Naive thymus-derived CD8-positive, alpha-beta T cell (primary cell): ENCODE measurements at regions not wholly inside any gene's neighbourhood (a gene's known extent, or its start where the extent isn't known, plus 50 kb on each side); places are given as distances from the start of the nearest gene placed in this dataset.
A peak's percentile ranks its signal among the peaks of the same experiment; 100 is the strongest.
"Not testable (repeated sequence)": the region's sequence is repeated elsewhere in the genome, so short reads cannot be mapped to it uniquely, and the experiment has no call there.

ENCODE experiments used
- ATAC-seq, 2 donors: fragments of 150-1000 bp; cut with Tn5 transposase in 1 of 2; sonication (Bioruptor Pico), chemical (Tn5 transposase) in 1 of 2; 1 replicate in 1 of 2; 2 replicates in 1 of 2; pipeline ENCODE4 v1.10.0; 2021; ENCODE audit warnings: mild to moderate bottlenecking in 2 of 2, moderate library complexity in 2 of 2
- POLR2A ChIA-PET: fragments of 350-600 bp; sonication (Branson Sonifier 250); formaldehyde crosslinking; loops from one replicate; lab custom pipeline; 2021; ENCODE audit warnings: antibody characterized with exemption; lab: Charles Lee
- DNase-seq, 10 donors: peaks; one replicate each; pipeline versions ENCODE4 v3.0.0 to v3.0.0-alpha.2; 2020 to 2022
- H3K27ac Mint-ChIP-seq, 10 donors: one replicate each; pipeline ENCODE4 v1.8.0; 2020 to 2022; ENCODE audit warnings: mild to moderate bottlenecking in 10 of 10, mixed read lengths in 10 of 10, moderate library complexity in 4 of 10, inconsistent platforms in 1 of 10
- H3K27me3 Mint-ChIP-seq, 5 donors: one replicate each; pipeline ENCODE4 v1.8.0; 2021 to 2022; ENCODE audit warnings: mixed read lengths in 5 of 5
- H3K36me3 Mint-ChIP-seq, 3 donors: one replicate each; pipeline ENCODE4 v1.8.0; 2020 to 2022; ENCODE audit warnings: mixed read lengths in 3 of 3, mild to moderate bottlenecking in 2 of 3, inconsistent platforms in 1 of 3
- H3K4me1 Mint-ChIP-seq, 4 donors: one replicate each; pipeline ENCODE4 v1.8.0; 2021 to 2022; ENCODE audit warnings: mixed read lengths in 4 of 4
- H3K4me3 Mint-ChIP-seq, 10 donors: one replicate each; pipeline ENCODE4 v1.8.0; 2020 to 2022; ENCODE audit warnings: mild to moderate bottlenecking in 10 of 10, mixed read lengths in 10 of 10, moderate library complexity in 6 of 10, inconsistent platforms in 1 of 10
- H3K9me3 Mint-ChIP-seq, 9 donors: one replicate each; pipeline ENCODE4 v1.8.0; 2020 to 2022; ENCODE audit warnings: mixed read lengths in 9 of 9, mild to moderate bottlenecking in 3 of 9, inconsistent platforms in 1 of 9, moderate library complexity in 1 of 9

DNA sequence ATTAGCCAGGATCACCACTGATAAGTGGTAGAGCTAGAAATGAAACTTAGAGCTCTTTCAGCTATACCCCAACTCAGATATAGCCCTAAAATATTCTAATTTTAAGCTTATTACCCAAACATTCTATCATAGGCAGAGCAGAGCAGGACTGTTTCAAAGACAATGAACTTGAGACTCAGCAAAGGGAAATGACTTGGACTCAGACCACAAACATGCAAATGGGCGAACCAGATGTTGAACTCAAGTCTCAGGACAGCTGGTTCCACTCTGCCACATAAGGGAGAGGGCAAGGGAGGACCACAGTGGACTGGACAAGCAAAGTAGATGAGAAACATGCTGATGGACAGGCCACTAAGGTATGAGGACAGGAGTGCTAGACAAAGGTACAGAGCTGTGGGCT, 315.3 kb downstream of the OMA1 start:
- no peaks in the 10 kb centered on the region for H3K4me1 Mint-ChIP-seq
- ATAC-seq (no peak), DNase-seq (no peak)
- POLR2A ChIA-PET: no interaction called here
- H3K27ac Mint-ChIP-seq: no peak overlapping the region
- no peak overlapping the region for H3K4me3 Mint-ChIP-seq
- no peaks in the 10 kb centered on the region for H3K27me3 Mint-ChIP-seq
- no peaks in the 10 kb centered on the region for H3K9me3 Mint-ChIP-seq
- no peaks in the 10 kb centered on the region for H3K36me3 Mint-ChIP-seq

DNA sequence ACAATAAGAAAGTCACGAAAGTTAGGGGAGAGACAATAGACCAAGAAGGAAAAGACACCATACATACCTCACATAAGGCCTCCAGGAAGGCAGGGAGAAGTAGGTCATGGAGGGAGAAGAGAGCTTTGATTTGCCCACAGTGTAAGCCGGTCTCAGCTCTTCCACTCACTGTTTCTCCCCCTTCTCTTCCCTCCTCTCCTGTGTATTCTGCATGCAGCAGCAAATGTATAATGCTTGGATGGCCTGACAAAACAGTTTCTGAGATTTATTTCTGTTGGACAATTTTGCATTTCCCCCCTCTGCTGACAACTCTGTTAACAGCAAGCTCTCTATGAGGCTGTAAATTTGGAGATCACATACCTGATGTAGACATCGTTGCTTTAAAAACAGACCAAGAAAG, 318.9 kb downstream of the OMA1 start:
- Mint-ChIP-seq H3K4me3 (no peak overlapping the region), H3K27me3 (no peaks in the 10 kb centered on the region), H3K36me3 (no peaks in the 10 kb centered on the region), H3K27ac (peak overlapping the region in 1 of 10 donors; percentile 22), H3K9me3 (no peaks in the 10 kb centered on the region), H3K4me1 (no peaks in the 10 kb centered on the region)
- no peak for DNase-seq
- ATAC-seq: no peak
- POLR2A ChIA-PET: no interaction called here

DNA sequence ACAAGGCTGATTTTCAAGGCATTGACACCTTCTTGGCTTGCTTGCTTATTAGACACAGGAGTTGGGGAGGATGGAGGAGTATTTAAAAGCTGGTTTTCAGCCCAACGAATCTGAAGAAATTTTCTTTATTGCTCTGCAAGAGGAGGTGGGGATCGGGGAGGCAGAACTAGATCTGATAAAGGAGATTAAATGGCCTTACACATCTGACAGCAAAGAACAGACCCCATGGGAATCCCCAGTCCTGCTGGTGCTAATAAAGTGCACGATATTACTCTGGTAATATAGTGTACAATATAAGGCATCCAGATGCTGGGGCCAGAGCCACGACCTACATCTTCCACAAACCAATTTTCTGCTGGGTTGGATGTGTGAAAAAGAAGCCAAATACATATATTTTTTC, 323.0 kb downstream of the OMA1 start:
- Mint-ChIP-seq H3K27ac (no peak overlapping the region), H3K4me1 (no peaks in the 10 kb centered on the region), H3K27me3 (peaks cover 0 to 1% (median 0%) of the 10 kb centered on the region in 5 donors), H3K9me3 (no peaks in the 10 kb centered on the region), H3K36me3 (no peaks in the 10 kb centered on the region), H3K4me3 (no peak overlapping the region)
- POLR2A ChIA-PET: no interaction called here
- no peak for ATAC-seq
- no peak for DNase-seq

DNA sequence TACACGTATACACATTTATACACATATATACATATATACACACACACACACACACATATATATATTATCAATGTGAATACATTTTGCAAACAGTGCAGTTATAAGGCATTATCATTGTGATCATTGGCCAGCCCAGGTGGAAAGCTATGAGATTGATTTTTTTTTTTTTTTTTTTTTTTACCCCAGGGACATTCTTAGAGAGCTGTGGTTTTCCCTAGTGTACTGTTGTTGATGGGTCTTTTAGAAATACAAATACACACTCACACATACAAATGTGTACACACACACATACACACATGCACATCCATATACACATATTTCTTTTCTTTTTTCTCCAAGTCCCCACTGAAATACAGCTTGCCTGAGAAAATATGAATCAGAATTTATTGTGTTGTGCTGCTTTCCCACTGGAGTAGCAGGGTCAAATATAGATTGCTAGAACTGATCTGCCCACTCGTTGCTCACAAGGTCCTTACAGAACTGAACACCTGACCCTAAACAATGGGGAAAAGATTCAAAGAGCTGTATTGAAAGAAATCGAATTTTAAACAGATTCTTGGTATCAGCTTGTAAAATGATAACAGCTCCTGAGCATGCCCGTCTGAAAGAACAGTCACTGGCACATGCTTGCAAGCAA, 325.6 kb downstream of the OMA1 start:
- Mint-ChIP-seq H3K4me1 (no peaks in the 10 kb centered on the region), H3K4me3 (no peak overlapping the region), H3K27ac (no peak overlapping the region), H3K27me3 (peaks cover 0 to 1% (median 0%) of the 10 kb centered on the region in 5 donors), H3K36me3 (peaks cover 0 to 6% (median 0%) of the 10 kb centered on the region in 3 donors), H3K9me3 (peaks cover 0 to 4% (median 0%) of the 10 kb centered on the region in 9 donors)
- POLR2A ChIA-PET: no interaction called here
- DNase-seq (no peak), ATAC-seq (no peak)

DNA sequence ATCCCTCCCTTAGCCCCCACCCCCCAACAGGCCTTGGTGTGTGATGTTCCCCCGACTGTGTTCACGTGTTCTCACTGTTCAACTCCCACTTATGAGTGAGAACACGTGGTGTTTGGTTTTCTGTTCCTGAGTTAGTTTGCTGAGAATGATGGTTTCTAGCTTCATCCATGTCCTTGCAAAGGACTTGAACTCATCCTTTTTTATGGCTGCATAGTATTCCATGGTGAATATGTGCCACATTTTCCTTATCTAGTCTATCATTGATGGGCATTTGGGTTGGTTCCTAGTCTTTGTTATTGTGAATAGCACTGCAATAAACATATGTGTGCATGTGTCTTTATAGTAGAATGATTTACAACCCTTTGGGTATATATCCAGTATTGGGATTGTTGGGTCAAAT, 330.4 kb downstream of the OMA1 start:
- H3K36me3 Mint-ChIP-seq, H3K4me1 Mint-ChIP-seq, DNase-seq, ATAC-seq, H3K27me3 Mint-ChIP-seq, POLR2A ChIA-PET, H3K9me3 Mint-ChIP-seq, H3K4me3 Mint-ChIP-seq, H3K27ac Mint-ChIP-seq: not testable (repeated sequence)

DNA sequence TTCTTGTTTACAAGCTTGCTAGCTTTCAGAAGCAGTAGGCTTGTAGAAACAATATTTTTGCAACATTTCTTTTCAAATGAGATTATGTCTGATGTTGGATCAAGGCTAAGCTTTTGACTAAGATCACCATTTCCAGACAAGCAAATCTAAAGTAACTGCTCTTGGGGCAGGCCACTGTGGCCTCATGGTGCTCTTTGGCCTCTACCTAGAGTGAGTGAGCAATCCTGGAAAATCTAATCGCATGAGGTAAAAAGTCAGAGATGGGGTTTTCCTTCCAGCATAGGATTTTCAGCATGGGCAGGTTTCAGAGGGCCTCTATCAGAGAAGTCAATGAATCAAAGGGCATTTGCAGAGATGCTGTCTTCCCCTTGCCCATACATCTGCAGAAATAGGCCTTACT, 331.9 kb downstream of the OMA1 start:
- no peak for DNase-seq
- Mint-ChIP-seq H3K9me3 (peaks cover 0 to 4% (median 0%) of the 10 kb centered on the region in 9 donors), H3K27me3 (peaks cover 0 to 1% (median 0%) of the 10 kb centered on the region in 5 donors), H3K36me3 (peaks cover 0 to 6% (median 0%) of the 10 kb centered on the region in 3 donors), H3K4me1 (no peaks in the 10 kb centered on the region), H3K27ac (no peak overlapping the region), H3K4me3 (no peak overlapping the region)
- POLR2A ChIA-PET: no interaction called here
- ATAC-seq: no peak

DNA sequence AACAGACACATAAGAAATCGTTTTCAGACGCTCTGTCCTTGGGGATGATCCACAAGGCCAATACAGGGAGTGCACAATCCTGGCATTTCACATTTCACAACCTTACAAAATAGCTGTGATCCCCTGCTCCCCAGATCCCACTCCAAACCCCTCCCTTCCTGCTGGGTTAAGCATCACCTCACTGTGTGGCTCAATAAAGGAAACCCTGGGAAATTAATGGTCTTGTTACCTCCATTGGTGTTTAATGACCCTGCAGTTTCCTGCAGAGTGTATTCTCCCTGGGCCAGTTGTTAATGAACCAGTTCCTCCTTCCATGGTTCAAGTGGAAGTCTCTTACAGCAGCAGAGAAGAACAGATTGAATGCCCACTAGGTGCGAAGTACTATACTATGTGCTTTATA, 334.7 kb downstream of the OMA1 start:
- Mint-ChIP-seq H3K27ac (no peak overlapping the region), H3K4me3 (no peak overlapping the region), H3K4me1 (no peaks in the 10 kb centered on the region), H3K36me3 (peaks cover 0 to 3% (median 0%) of the 10 kb centered on the region in 3 donors), H3K9me3 (peaks cover 0 to 4% (median 0%) of the 10 kb centered on the region in 9 donors), H3K27me3 (no peaks in the 10 kb centered on the region)
- ATAC-seq (no peak), DNase-seq (no peak)
- POLR2A ChIA-PET: no interaction called here

DNA sequence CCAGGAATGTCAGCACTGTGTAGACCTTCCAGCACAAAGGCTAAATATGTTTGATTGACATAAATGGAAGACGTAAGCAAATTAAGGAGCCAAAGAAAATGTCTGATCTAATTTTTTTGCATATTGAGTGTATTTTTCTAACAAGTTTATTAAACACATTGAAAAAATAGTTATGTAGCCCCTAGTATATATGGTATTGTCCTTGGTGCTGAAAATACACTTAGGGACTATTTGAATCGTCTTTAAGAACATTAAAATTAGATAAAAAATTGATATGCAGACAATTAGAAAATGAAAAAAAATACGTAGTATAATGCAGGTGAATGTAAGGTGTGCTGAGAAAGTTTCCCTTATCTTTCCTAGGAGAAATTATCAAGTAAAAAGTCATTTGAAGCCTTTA, 337.0 kb downstream of the OMA1 start:
- POLR2A ChIA-PET: no interaction called here
- DNase-seq: no peak
- Mint-ChIP-seq H3K36me3 (peaks cover 0 to 3% (median 0%) of the 10 kb centered on the region in 3 donors), H3K4me3 (no peak overlapping the region), H3K4me1 (no peaks in the 10 kb centered on the region), H3K9me3 (no peaks in the 10 kb centered on the region), H3K27ac (no peak overlapping the region), H3K27me3 (no peaks in the 10 kb centered on the region)
- ATAC-seq: no peak

DNA sequence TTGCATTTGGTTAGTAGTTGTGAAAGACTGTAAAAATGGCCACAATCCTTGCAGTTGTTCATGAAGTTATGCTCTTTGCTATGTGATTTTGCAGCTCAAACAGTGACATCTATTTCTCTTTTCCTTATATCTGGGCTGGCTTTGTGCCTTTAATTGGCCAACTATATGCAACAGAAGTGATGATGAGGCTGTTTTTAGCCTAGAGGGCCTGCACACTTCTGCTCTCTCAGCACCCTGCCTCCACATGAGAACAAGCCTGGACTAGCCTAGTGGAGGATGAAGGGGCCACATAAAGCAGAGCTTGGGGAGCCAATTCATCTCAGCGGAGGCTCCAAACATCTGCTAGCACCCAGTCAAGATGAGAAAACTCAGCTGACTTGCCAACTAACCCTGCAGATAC, 339.8 kb downstream of the OMA1 start:
- Mint-ChIP-seq H3K9me3 (no peaks in the 10 kb centered on the region), H3K27me3 (no peaks in the 10 kb centered on the region), H3K4me1 (no peaks in the 10 kb centered on the region), H3K36me3 (peaks cover 0 to 3% (median under 1%) of the 10 kb centered on the region in 3 donors), H3K4me3 (no peak overlapping the region), H3K27ac (no peak overlapping the region)
- DNase-seq: no peak
- no peak for ATAC-seq
- POLR2A ChIA-PET: no interaction called here

DNA sequence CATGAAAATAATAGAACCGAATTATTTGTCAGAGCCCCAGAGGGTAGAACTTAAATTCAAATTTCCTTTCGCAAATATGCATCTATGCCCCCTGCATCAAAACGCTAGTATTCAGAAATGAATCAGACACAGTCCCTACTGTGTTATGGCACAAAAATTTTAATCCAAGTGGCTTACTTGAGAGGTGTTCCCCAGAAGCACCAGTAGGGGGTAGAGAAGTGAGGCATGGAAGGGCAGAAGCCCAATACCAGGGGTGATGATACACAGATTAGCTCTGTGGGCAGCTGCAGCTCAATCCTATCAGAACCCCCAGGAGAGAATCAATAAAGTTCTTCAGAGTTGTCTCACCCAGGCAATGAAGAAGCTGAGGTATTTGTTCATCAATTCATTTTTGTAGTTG, 342.2 kb downstream of the OMA1 start:
- no peaks in the 10 kb centered on the region for H3K9me3 Mint-ChIP-seq
- POLR2A ChIA-PET: no interaction called here
- H3K27me3 Mint-ChIP-seq: no peaks in the 10 kb centered on the region
- no peak overlapping the region for H3K4me3 Mint-ChIP-seq
- DNase-seq (no peak), ATAC-seq (no peak)
- H3K27ac Mint-ChIP-seq: no peak overlapping the region
- no peaks in the 10 kb centered on the region for H3K4me1 Mint-ChIP-seq
- H3K36me3 Mint-ChIP-seq: peaks cover 0 to 7% (median 3%) of the 10 kb centered on the region in 3 donors

DNA sequence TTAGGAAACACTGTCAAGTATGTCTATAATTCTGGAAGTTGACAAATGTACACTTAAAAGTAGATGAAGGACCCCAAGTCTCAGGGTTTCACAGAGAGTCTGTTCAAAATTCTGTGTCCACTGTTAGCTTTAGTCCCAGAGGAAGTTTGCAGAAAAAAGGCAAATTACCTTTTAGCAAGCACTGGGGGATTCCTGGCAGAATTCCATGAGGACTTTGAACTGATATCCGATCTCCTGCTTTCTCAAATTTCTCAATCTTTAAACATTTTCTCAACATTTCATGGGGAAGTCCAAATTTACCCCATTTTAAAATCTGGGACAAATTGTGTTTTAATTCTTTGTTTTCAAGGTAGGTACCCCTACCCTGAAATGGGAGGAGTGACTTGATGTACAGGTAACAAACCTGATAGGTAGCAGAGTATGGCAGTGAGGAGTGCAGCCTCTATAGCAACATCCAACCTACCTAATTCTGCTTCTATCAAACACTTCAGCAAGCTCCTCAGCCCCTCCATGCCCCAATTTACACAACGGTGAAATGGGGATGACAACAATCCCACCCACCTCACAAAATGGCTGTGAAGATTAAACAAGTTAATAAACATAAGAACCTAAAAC, 344.9 kb downstream of the OMA1 start:
- H3K27ac Mint-ChIP-seq: no peak overlapping the region
- no peak for DNase-seq
- no peaks in the 10 kb centered on the region for H3K4me1 Mint-ChIP-seq
- H3K4me3 Mint-ChIP-seq: no peak overlapping the region
- ATAC-seq: no peak
- peaks cover 0 to 7% (median 0%) of the 10 kb centered on the region in 3 donors for H3K36me3 Mint-ChIP-seq
- H3K27me3 Mint-ChIP-seq: peaks cover 0 to 3% (median 0%) of the 10 kb centered on the region in 5 donors
- POLR2A ChIA-PET: no interaction called here
- peaks cover 0 to 3% (median 0%) of the 10 kb centered on the region in 9 donors for H3K9me3 Mint-ChIP-seq

DNA sequence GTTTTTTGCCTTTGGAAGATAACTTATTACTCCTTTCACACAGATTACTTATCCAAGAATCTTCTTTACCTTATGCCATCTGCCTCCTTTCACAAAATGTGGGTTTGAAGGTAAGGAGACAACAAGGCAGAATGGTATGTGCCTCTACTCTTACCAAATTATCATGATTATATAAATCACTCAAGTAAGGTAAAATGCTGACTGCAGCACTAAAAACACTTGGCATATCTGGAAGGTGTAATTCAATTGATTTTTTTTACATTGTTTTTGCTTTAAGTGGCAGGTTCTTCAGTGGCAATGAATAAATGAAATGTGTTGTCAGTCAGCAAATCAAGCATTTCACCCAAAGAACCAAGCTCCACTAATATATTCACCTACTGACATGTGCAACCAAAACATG, 346.1 kb downstream of the OMA1 start:
- Mint-ChIP-seq H3K27me3 (peaks cover 0 to 5% (median 0%) of the 10 kb centered on the region in 5 donors), H3K36me3 (peaks cover 0 to 7% (median 0%) of the 10 kb centered on the region in 3 donors), H3K4me1 (no peaks in the 10 kb centered on the region), H3K9me3 (peaks cover 0 to 4% (median 0%) of the 10 kb centered on the region in 9 donors), H3K27ac (no peak overlapping the region), H3K4me3 (no peak overlapping the region)
- DNase-seq (no peak), ATAC-seq (no peak)
- POLR2A ChIA-PET: no interaction called here

DNA sequence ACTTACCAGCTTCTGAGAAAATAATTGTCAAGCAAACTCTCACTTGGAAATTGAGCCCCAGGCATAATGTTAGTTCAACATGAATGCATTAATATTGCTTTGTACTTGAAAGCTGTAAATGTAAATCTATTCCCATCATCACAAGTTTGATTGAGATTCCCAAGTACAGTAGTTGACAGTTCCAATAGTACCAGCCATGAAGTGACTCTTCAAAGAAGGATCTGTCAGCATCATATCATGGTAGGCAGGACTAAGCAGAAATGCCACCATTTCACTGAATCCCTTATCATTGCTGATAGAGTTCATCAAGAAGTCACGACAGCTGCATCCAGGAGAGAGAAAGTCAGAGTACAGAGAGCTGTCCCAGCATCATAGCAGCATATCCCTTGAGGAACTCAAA, 348.7 kb downstream of the OMA1 start:
- H3K4me1 Mint-ChIP-seq: no peaks in the 10 kb centered on the region
- H3K36me3 Mint-ChIP-seq: peaks cover 0 to 7% (median 0%) of the 10 kb centered on the region in 3 donors
- H3K27ac Mint-ChIP-seq: no peak overlapping the region
- POLR2A ChIA-PET: no interaction called here
- no peak for DNase-seq
- ATAC-seq: no peak
- H3K4me3 Mint-ChIP-seq: no peak overlapping the region
- peaks cover 0 to 5% (median 0%) of the 10 kb centered on the region in 5 donors for H3K27me3 Mint-ChIP-seq
- H3K9me3 Mint-ChIP-seq: peaks cover 0 to 4% (median 0%) of the 10 kb centered on the region in 9 donors
